H1 (cell line): ENCODE measurements at regions not wholly inside any gene's neighbourhood (a gene's known extent, or its start where the extent isn't known, plus 50 kb on each side); places are given as distances from the start of the nearest gene placed in this dataset.

ENCODE experiments used
- CTCF ChIA-PET: fragments of 300-600 bp; sonication (Branson Sonifier 250); formaldehyde crosslinking; loops from one replicate; lab custom pipeline; 2021; ENCODE audit not compliant: partially characterized antibody; lab: Charles Lee
- POLR2A ChIA-PET: fragments of 300-600 bp; sonication (Branson Sonifier 250); formaldehyde crosslinking; loops from one replicate; lab custom pipeline; 2021; ENCODE audit warnings: inconsistent platforms; ENCODE audit not compliant: partially characterized antibody; lab: Charles Lee
- DNase-seq, 2 experiments: peaks; one replicate each; pipeline versions ENCODE4 v3.0.0 to v3.0.0-alpha.2; 2010 to 2022; ENCODE audit warnings: low spot score in 2 of 2, low read depth in 1 of 2, mixed read lengths in 1 of 2
- FAIRE-seq: peaks from 2 replicates; lab custom pipeline; 2011; peaks lifted over from hg19 to GRCh38; lab: Jason Lieb, UNC
- H2AFZ ChIP-seq: 2 replicates; pipeline ENCODE4 v1.8.1; 2012; ENCODE audit warnings: low read length, inconsistent platforms
- H2AK5ac ChIP-seq: 2 replicates; pipeline ENCODE4 v1.6.1; 2013; ENCODE audit warnings: low read depth, low read length
- H2BK120ac ChIP-seq: replicated peaks from 2 replicates; pipeline ENCODE3; 2013; ENCODE audit warnings: low read depth, low read length, inconsistent platforms
- H2BK12ac ChIP-seq: 2 replicates; pipeline ENCODE4 v1.6.1; 2013; ENCODE audit warnings: low read depth, low read length
- H2BK15ac ChIP-seq: 2 replicates; pipeline ENCODE4 v1.6.1; 2013; ENCODE audit warnings: low read length
- H2BK20ac ChIP-seq: 2 replicates; pipeline ENCODE4 v1.6.1; 2013; ENCODE audit warnings: low read length
- H2BK5ac ChIP-seq: 2 replicates; pipeline ENCODE4 v1.6.1; 2013; ENCODE audit warnings: low read depth, low read length
- H3K14ac ChIP-seq: 2 replicates; pipeline ENCODE4 v1.6.1; 2013; ENCODE audit warnings: inconsistent platforms; ENCODE audit not compliant: insufficient read length
- H3K18ac ChIP-seq: 2 replicates; pipeline ENCODE4 v1.6.1; 2013; ENCODE audit warnings: low read length; ENCODE audit errors: extremely low read depth
- H3K23ac ChIP-seq: 2 replicates; pipeline ENCODE4 v1.6.1; 2013; ENCODE audit warnings: inconsistent platforms; ENCODE audit not compliant: insufficient read length
- H3K23me2 ChIP-seq: 2 replicates; pipeline ENCODE4 v1.6.1; 2013; ENCODE audit warnings: low read depth, low read length
- H3K27ac ChIP-seq: 2 replicates; pipeline ENCODE4 v1.6.1; 2011; ENCODE audit warnings: low read depth, low read length, inconsistent platforms
- H3K27me3 ChIP-seq, 4 experiments: replicated peaks in 1 of 4; 1 replicate in 1 of 4; 2 replicates in 3 of 4; pipeline versions ENCODE4 v1.6.1 to v1.8.1; 2011 to 2013; ENCODE audit warnings: low read length in 3 of 4, mild to moderate bottlenecking in 3 of 4, inconsistent platforms in 2 of 4, mixed read lengths in 2 of 4, moderate library complexity in 1 of 4; ENCODE audit not compliant: control insufficient read depth in 3 of 4, insufficient read depth in 3 of 4; ENCODE audit errors: extremely low read depth in 1 of 4
- H3K36me3 ChIP-seq, 4 experiments: 2 replicates each; pipeline versions ENCODE4 v1.6.1 to v1.8.1; 2011 to 2013; ENCODE audit warnings: mild to moderate bottlenecking in 4 of 4, low read length in 3 of 4, moderate library complexity in 2 of 4, control low read depth in 1 of 4, inconsistent platforms in 1 of 4; ENCODE audit not compliant: insufficient read depth in 4 of 4, control insufficient read depth in 2 of 4
- H3K4ac ChIP-seq: replicated peaks from 2 replicates; pipeline ENCODE3; 2013; ENCODE audit warnings: low read length, low read depth, mixed read lengths, inconsistent platforms; ENCODE audit not compliant: insufficient read length
- H3K4me1 ChIP-seq, 4 experiments: replicated peaks in 1 of 4; 1 replicate in 1 of 4; 2 replicates in 3 of 4; pipeline versions ENCODE4 v1.6.1 to v1.8.1; 2011 to 2013; ENCODE audit warnings: low read length in 3 of 4, inconsistent platforms in 2 of 4, mixed read lengths in 1 of 4; ENCODE audit not compliant: insufficient read depth in 4 of 4, control insufficient read depth in 3 of 4
- H3K4me2 ChIP-seq, 2 experiments: 2 replicates each; pipeline versions ENCODE4 v1.6.1 to v1.8.1; 2011 to 2013; ENCODE audit warnings: low read depth in 2 of 2, low read length in 2 of 2, control low read depth in 1 of 2, inconsistent platforms in 1 of 2, mild to moderate bottlenecking in 1 of 2; ENCODE audit not compliant: insufficient read depth in 1 of 2
- H3K4me3 ChIP-seq, 4 experiments: fragments of 200-600, 300-600 bp in 1 of 4; sonication (generic), shearing (Covaris generic), sonication (Bioruptor Twin) in 1 of 4; 2 replicates each; pipeline versions ENCODE4 v1.5.1 to v1.8.1; 2011 to 2016; ENCODE audit warnings: low read length in 4 of 4, low read depth in 3 of 4, control low read depth in 2 of 4, inconsistent platforms in 2 of 4, mild to moderate bottlenecking in 2 of 4, mixed read lengths in 1 of 4, moderate library complexity in 1 of 4; ENCODE audit not compliant: insufficient read depth in 2 of 4; ENCODE audit errors: extremely low read depth in 1 of 4
- H3K56ac ChIP-seq: replicated peaks from 2 replicates; pipeline ENCODE3; 2013; ENCODE audit warnings: low read depth, mild to moderate bottlenecking, mixed read lengths, low read length, inconsistent platforms; ENCODE audit not compliant: insufficient read length
- H3K79me1 ChIP-seq: 2 replicates; pipeline ENCODE4 v1.6.1; 2013; ENCODE audit warnings: low read depth, low read length, control low read depth
- H3K79me2 ChIP-seq, 2 experiments: 2 replicates each; pipeline versions ENCODE4 v1.6.1 to v1.8.1; 2012 to 2013; ENCODE audit warnings: low read length in 2 of 2, mild to moderate bottlenecking in 2 of 2, inconsistent platforms in 1 of 2; ENCODE audit not compliant: insufficient read depth in 2 of 2, control insufficient read depth in 1 of 2
- H3K9ac ChIP-seq, 4 experiments: replicated peaks in 1 of 4; 1 replicate in 1 of 4; 2 replicates in 3 of 4; pipeline versions ENCODE4 v1.6.1 to v1.8.1; 2011 to 2013; ENCODE audit warnings: low read depth in 3 of 4, low read length in 3 of 4, control low read depth in 2 of 4, mild to moderate bottlenecking in 2 of 4, moderate library complexity in 2 of 4, inconsistent platforms in 1 of 4; ENCODE audit errors: extremely low read depth in 1 of 4
- H3K9me3 ChIP-seq, 2 experiments: 2 replicates each; pipeline versions ENCODE4 v1.6.1 to v1.8.1; 2012 to 2013; ENCODE audit warnings: mild to moderate bottlenecking in 2 of 2, moderate library complexity in 2 of 2, control low read depth in 1 of 2, inconsistent platforms in 1 of 2, low read depth in 1 of 2, low read length in 1 of 2, mixed read lengths in 1 of 2; ENCODE audit not compliant: insufficient read depth in 2 of 2
- H4K20me1 ChIP-seq, 2 experiments: replicated peaks in 1 of 2; 2 replicates each; pipeline versions ENCODE3 to v1.8.1; 2011 to 2013; ENCODE audit warnings: inconsistent platforms in 2 of 2, low read length in 2 of 2, mild to moderate bottlenecking in 1 of 2; ENCODE audit not compliant: insufficient read depth in 2 of 2, control insufficient read depth in 1 of 2
- H4K5ac ChIP-seq: 2 replicates; pipeline ENCODE4 v1.6.1; 2013; ENCODE audit warnings: low read length, low read depth, mixed read lengths, inconsistent platforms; ENCODE audit not compliant: insufficient read length
- H4K8ac ChIP-seq: 2 replicates; pipeline ENCODE4 v1.8.0; 2013; ENCODE audit warnings: mild to moderate bottlenecking, moderate library complexity, low read length, inconsistent platforms; ENCODE audit not compliant: insufficient read depth; ENCODE audit errors: extremely low read depth
- H4K91ac ChIP-seq: replicated peaks from 2 replicates; pipeline ENCODE3; 2013; ENCODE audit warnings: low read length, mixed read lengths, inconsistent platforms; ENCODE audit not compliant: insufficient read length
- EP300 ChIP-seq, 2 experiments: IDR thresholded peaks; 1 replicate in 1 of 2; 2 replicates in 1 of 2; pipeline ENCODE4 v1.6.1; 2011 to 2012; ENCODE audit warnings: low read depth in 2 of 2, low read length in 2 of 2, mild to moderate bottlenecking in 2 of 2, borderline replicate concordance in 1 of 2, inconsistent platforms in 1 of 2, moderate library complexity in 1 of 2
- JUND ChIP-seq: IDR thresholded peaks from 2 replicates; pipeline ENCODE4 v1.6.1; 2011; ENCODE audit warnings: mild to moderate bottlenecking, improper control_type of control experiment, low read length
- KDM4A ChIP-seq: IDR thresholded peaks from one replicate; pipeline ENCODE4 v1.7.1; 2012; ENCODE audit warnings: low read depth, mild to moderate bottlenecking, moderate library complexity, low read length, inconsistent platforms; ENCODE audit not compliant: severe bottlenecking
- MAX ChIP-seq: IDR thresholded peaks from 2 replicates; pipeline ENCODE4 v1.6.1; 2012; ENCODE audit warnings: inconsistent platforms
- PHF8 ChIP-seq: fragments of 200-600 bp; sonication (generic); conservative IDR thresholded peaks from 2 replicates; pipeline ENCODE4 v1.7.1; 2012; ENCODE audit warnings: low read depth, mild to moderate bottlenecking, inconsistent platforms, low read length, moderate library complexity
- POLR2A ChIP-seq, 2 experiments: IDR thresholded peaks; 1 replicate in 1 of 2; 2 replicates in 1 of 2; pipeline ENCODE4 v1.6.1; 2011; ENCODE audit warnings: low read depth in 2 of 2, low read length in 2 of 2, mild to moderate bottlenecking in 2 of 2; ENCODE audit errors: control extremely low read depth in 1 of 2
- TBP ChIP-seq: IDR thresholded peaks from 2 replicates; pipeline ENCODE4 v1.6.1; 2011; ENCODE audit warnings: low read depth, low read length, improper control_type of control experiment
- TCF12 ChIP-seq: IDR thresholded peaks from 2 replicates; pipeline ENCODE4 v1.6.1; 2011; ENCODE audit warnings: low read depth, mild to moderate bottlenecking, low read length
- YY1 ChIP-seq: IDR thresholded peaks from 2 replicates; pipeline ENCODE4 v1.6.1; 2011; ENCODE audit warnings: low read depth, mild to moderate bottlenecking, low read length
- WGBS, 2 experiments: shearing (Covaris generic) in 1 of 2; methylation state at CpG; one replicate each; pipeline versions ENCODE4 v1.1.6 to v1.1.7; 2013 to 2015; ENCODE audit warnings: low lambda C conversion rate in 2 of 2, mixed read lengths in 2 of 2, inconsistent platforms in 1 of 2, low coverage in 1 of 2, missing lambda C conversion rate in 1 of 2; ENCODE audit not compliant: insufficient replicate concordance in 2 of 2, insufficient coverage in 1 of 2, insufficient read length in 1 of 2; ENCODE audit errors: extremely low coverage in 1 of 2, missing lambda C conversion rate in 1 of 2; 5-methylcytosine and 5-hydroxymethylcytosine counted together

GRCh38 chr11:121810291-121810690, 305.7 kb downstream of the BLID start:
- H3K9ac ChIP-seq: no peak overlapping the region
- DNase-seq (no peak), FAIRE-seq (no peak)
- TF ChIP-seq TBP: no peak
- no peak for TF ChIP-seq MAX
- TF ChIP-seq KDM4A: no peak
- no peak for TF ChIP-seq TCF12
- no peak for TF ChIP-seq POLR2A (IDR thresholded peaks at IDR 0.05; ENCODE audit: control extremely low read depth in 1 of 2, low read depth in 2 of 2, low read length in 2 of 2)
- no peak for TF ChIP-seq EP300 (IDR thresholded peaks at IDR 0.05; ENCODE audit: borderline replicate concordance in 1 of 2, low read depth in 2 of 2, low read length in 2 of 2)
- TF ChIP-seq YY1: no peak
- no peak for TF ChIP-seq JUND
- TF ChIP-seq PHF8: no peak
- TF ChIP-seq, all 59 proteins: peak for 0
- POLR2A ChIA-PET: no interaction called here
- Histone ChIP-seq H2BK15ac (no peak overlapping the region), H3K9me3 (peaks cover 4 to 8% of the 10 kb centered on the region in 2 experiments; a peak in 3 of 4 replicates), H3K4me2 (no peak overlapping the region), H4K20me1 (no peaks in the 10 kb centered on the region), H3K14ac (no peak overlapping the region), H3K4me3 (no peak overlapping the region), H3K79me1 (no peaks in the 10 kb centered on the region), H3K56ac (no peak overlapping the region), H4K8ac (no peak overlapping the region), H4K91ac (no peak overlapping the region), H3K23me2 (no peaks in the 10 kb centered on the region), H3K4me1 (peaks cover 0 to 3% (median 3%) of the 10 kb centered on the region in 4 experiments; a peak in 3 of 7 replicates), H4K5ac (no peak overlapping the region), H2BK12ac (no peak overlapping the region), H2BK120ac (no peak overlapping the region), H3K4ac (no peak overlapping the region), H3K36me3 (no peaks in the 10 kb centered on the region; a peak in 1 of 8 replicates), H2AK5ac (no peak overlapping the region), H2BK5ac (no peak overlapping the region), H3K23ac (no peak overlapping the region), H3K27ac (no peak overlapping the region), H3K18ac (no peak overlapping the region), H2BK20ac (no peak overlapping the region), H3K79me2 (no peaks in the 10 kb centered on the region), H2AFZ (no peak overlapping the region), H3K27me3 (no peaks in the 10 kb centered on the region)
- 80% methylated on average over 4 of the region's 4 CpGs; no CpG with 5 or more reads in 1 of the 2 experiments for WGBS, 2 experiments
- CTCF ChIA-PET: no interaction called here
